Stimulated activated memory B cell treated with anti-CD40 and anti-IgM and Interleukin-4, amounts not matched to agents 10 μg/mL and 1 μg/mL and 100 μg/mL, for 72 hours (primary cell): ENCODE measurements at regions not wholly inside any gene's neighbourhood (a gene's known extent, or its start where the extent isn't known, plus 50 kb on each side); places are given as distances from the start of the nearest gene placed in this dataset.
A peak's percentile ranks its signal among the peaks of the same experiment; 100 is the strongest.

Experiments used
- ATAC-seq: fragments of 150-1000 bp; cut with Tn5 transposase; 2 replicates; pipeline ENCODE4 v1.10.0; 2021
- H3K27ac Mint-ChIP-seq: one replicate; pipeline ENCODE4 v1.8.0; 2022; ENCODE audit warnings: mild to moderate bottlenecking, mixed read lengths
- H3K27me3 Mint-ChIP-seq: one replicate; pipeline ENCODE4 v1.8.0; 2022; ENCODE audit warnings: mixed read lengths
- H3K36me3 Mint-ChIP-seq: one replicate; pipeline ENCODE4 v1.8.0; 2022; ENCODE audit warnings: mixed read lengths
- H3K4me1 Mint-ChIP-seq: one replicate; pipeline ENCODE4 v1.8.0; 2022; ENCODE audit warnings: mixed read lengths
- H3K4me3 Mint-ChIP-seq: one replicate; pipeline ENCODE4 v1.8.0; 2022; ENCODE audit warnings: mild to moderate bottlenecking, moderate library complexity, mixed read lengths
- H3K9me3 Mint-ChIP-seq: one replicate; pipeline ENCODE4 v1.8.0; 2022; ENCODE audit warnings: mixed read lengths

- Mint-ChIP-seq H3K4me1 (no peaks in the 10 kb centered on the region), H3K9me3 (no peaks in the 10 kb centered on the region), H3K4me3 (no peak overlapping the region), H3K27ac (no peak overlapping the region), H3K27me3 (peaks cover 90% of the 10 kb centered on the region), H3K36me3 (no peaks in the 10 kb centered on the region)
- ATAC-seq: no peak
Measured at GRCh38 chr17:79680318-79680695, 50.4 kb upstream of the ENPP7 start.

- Mint-ChIP-seq H3K4me1 (no peaks in the 10 kb centered on the region), H3K4me3 (no peak overlapping the region), H3K27me3 (peaks cover 90% of the 10 kb centered on the region), H3K36me3 (no peaks in the 10 kb centered on the region), H3K9me3 (no peaks in the 10 kb centered on the region), H3K27ac (no peak overlapping the region)
- ATAC-seq: no peak
Measured at GRCh38 chr17:79679631-79680317, 51.0 kb upstream of the ENPP7 start.

GRCh38 chr17:79678736-79679255 lies 51.9 kb upstream of the ENPP7 start:
- ATAC-seq: no peak
- H3K9me3 Mint-ChIP-seq: peaks cover 5% of the 10 kb centered on the region
- no peak overlapping the region for H3K27ac Mint-ChIP-seq
- H3K4me1 Mint-ChIP-seq: no peaks in the 10 kb centered on the region
- peaks cover 90% of the 10 kb centered on the region for H3K27me3 Mint-ChIP-seq
- H3K4me3 Mint-ChIP-seq: no peak overlapping the region
- H3K36me3 Mint-ChIP-seq: peaks cover under 1% of the 10 kb centered on the region

- Mint-ChIP-seq H3K4me3 (no peak overlapping the region), H3K27me3 (peaks cover 90% of the 10 kb centered on the region), H3K9me3 (peaks cover 11% of the 10 kb centered on the region), H3K4me1 (no peaks in the 10 kb centered on the region), H3K36me3 (peaks cover 6% of the 10 kb centered on the region), H3K27ac (no peak overlapping the region)
- ATAC-seq: no peak
Measured at GRCh38 chr17:79678091-79678735, 52.5 kb upstream of the ENPP7 start.

- no peak overlapping the region for H3K4me3 Mint-ChIP-seq
- no peaks in the 10 kb centered on the region for H3K4me1 Mint-ChIP-seq
- peak; percentile 29 for ATAC-seq
- peaks cover 91% of the 10 kb centered on the region for H3K27me3 Mint-ChIP-seq
- no peak overlapping the region for H3K27ac Mint-ChIP-seq
- H3K36me3 Mint-ChIP-seq: peaks cover 6% of the 10 kb centered on the region
- H3K9me3 Mint-ChIP-seq: peaks cover 15% of the 10 kb centered on the region
Measured at GRCh38 chr17:79677646-79678045, 53.1 kb upstream of the ENPP7 start.

GRCh38 chr17:79676796-79677195 lies 53.9 kb upstream of the ENPP7 start:
- ATAC-seq: no peak
- Mint-ChIP-seq H3K4me3 (no peak overlapping the region), H3K27ac (no peak overlapping the region), H3K9me3 (peaks cover 19% of the 10 kb centered on the region), H3K27me3 (peaks cover 88% of the 10 kb centered on the region), H3K36me3 (peaks cover 6% of the 10 kb centered on the region), H3K4me1 (no peaks in the 10 kb centered on the region)

GRCh38 chr17:79675413-79675725 lies 55.4 kb upstream of the ENPP7 start:
- peaks cover 77% of the 10 kb centered on the region for H3K27me3 Mint-ChIP-seq
- peaks cover 6% of the 10 kb centered on the region for H3K36me3 Mint-ChIP-seq
- peaks cover 19% of the 10 kb centered on the region for H3K9me3 Mint-ChIP-seq
- H3K4me1 Mint-ChIP-seq: peaks cover 9% of the 10 kb centered on the region
- no peak for ATAC-seq
- H3K4me3 Mint-ChIP-seq: no peak overlapping the region
- no peak overlapping the region for H3K27ac Mint-ChIP-seq

- Mint-ChIP-seq H3K4me1 (peaks cover 9% of the 10 kb centered on the region), H3K9me3 (peaks cover 19% of the 10 kb centered on the region), H3K36me3 (peaks cover 6% of the 10 kb centered on the region), H3K27ac (no peak overlapping the region), H3K4me3 (no peak overlapping the region), H3K27me3 (peaks cover 77% of the 10 kb centered on the region)
- ATAC-seq: no peak
Measured at GRCh38 chr17:79674506-79675412, 56.0 kb upstream of the ENPP7 start.

GRCh38 chr17:79673517-79673916 lies 57.2 kb upstream of the ENPP7 start:
- Mint-ChIP-seq H3K4me3 (no peak overlapping the region), H3K9me3 (peaks cover 19% of the 10 kb centered on the region), H3K27me3 (peaks cover 77% of the 10 kb centered on the region), H3K36me3 (peaks cover 6% of the 10 kb centered on the region), H3K27ac (no peak overlapping the region), H3K4me1 (peaks cover 9% of the 10 kb centered on the region)
- no peak for ATAC-seq

- Mint-ChIP-seq H3K27ac (no peak overlapping the region), H3K9me3 (peaks cover 19% of the 10 kb centered on the region), H3K4me3 (no peak overlapping the region), H3K27me3 (peaks cover 83% of the 10 kb centered on the region), H3K36me3 (peaks cover 6% of the 10 kb centered on the region), H3K4me1 (peaks cover 9% of the 10 kb centered on the region)
- no peak for ATAC-seq
Measured at GRCh38 chr17:79672496-79672895, 58.2 kb upstream of the ENPP7 start.

- H3K27ac Mint-ChIP-seq: no peak overlapping the region
- H3K27me3 Mint-ChIP-seq: peaks cover 86% of the 10 kb centered on the region
- H3K36me3 Mint-ChIP-seq: peaks cover 6% of the 10 kb centered on the region
- H3K4me3 Mint-ChIP-seq: no peak overlapping the region
- ATAC-seq: no peak
- H3K4me1 Mint-ChIP-seq: peaks cover 9% of the 10 kb centered on the region
- H3K9me3 Mint-ChIP-seq: peaks cover 21% of the 10 kb centered on the region
Measured at GRCh38 chr17:79671085-79671694, 59.6 kb upstream of the ENPP7 start.

- ATAC-seq: no peak
- Mint-ChIP-seq H3K9me3 (peaks cover 21% of the 10 kb centered on the region), H3K27ac (no peak overlapping the region), H3K4me3 (no peak overlapping the region), H3K36me3 (peaks cover 6% of the 10 kb centered on the region), H3K4me1 (peaks cover 9% of the 10 kb centered on the region), H3K27me3 (peaks cover 86% of the 10 kb centered on the region)
Measured at GRCh38 chr17:79670537-79671084, 59.8 kb upstream of the RBFOX3 start.

- H3K4me3 Mint-ChIP-seq: no peak overlapping the region
- peaks cover 21% of the 10 kb centered on the region for H3K9me3 Mint-ChIP-seq
- peaks cover 9% of the 10 kb centered on the region for H3K4me1 Mint-ChIP-seq
- no peak overlapping the region for H3K27ac Mint-ChIP-seq
- peaks cover 86% of the 10 kb centered on the region for H3K27me3 Mint-ChIP-seq
- H3K36me3 Mint-ChIP-seq: peaks cover 6% of the 10 kb centered on the region
- no peak for ATAC-seq
Measured at GRCh38 chr17:79669861-79670260, 59.0 kb upstream of the RBFOX3 start.

GRCh38 chr17:79668344-79669250 lies 57.7 kb upstream of the RBFOX3 start:
- no peak overlapping the region for H3K4me3 Mint-ChIP-seq
- H3K9me3 Mint-ChIP-seq: peaks cover 14% of the 10 kb centered on the region
- no peak overlapping the region for H3K27ac Mint-ChIP-seq
- H3K4me1 Mint-ChIP-seq: peaks cover 9% of the 10 kb centered on the region
- H3K27me3 Mint-ChIP-seq: peaks cover 86% of the 10 kb centered on the region
- no peak for ATAC-seq
- H3K36me3 Mint-ChIP-seq: peaks cover 4% of the 10 kb centered on the region
